ENCODE measurements at regions not wholly inside any gene's neighbourhood (a gene's known extent, or its start where the extent isn't known, plus 50 kb on each side); places are given as distances from the start of the nearest gene placed in this dataset.
"Not testable (repeated sequence)": the region's sequence is repeated elsewhere in the genome, so short reads cannot be mapped to it uniquely, and the experiment has no call there.

DNA sequence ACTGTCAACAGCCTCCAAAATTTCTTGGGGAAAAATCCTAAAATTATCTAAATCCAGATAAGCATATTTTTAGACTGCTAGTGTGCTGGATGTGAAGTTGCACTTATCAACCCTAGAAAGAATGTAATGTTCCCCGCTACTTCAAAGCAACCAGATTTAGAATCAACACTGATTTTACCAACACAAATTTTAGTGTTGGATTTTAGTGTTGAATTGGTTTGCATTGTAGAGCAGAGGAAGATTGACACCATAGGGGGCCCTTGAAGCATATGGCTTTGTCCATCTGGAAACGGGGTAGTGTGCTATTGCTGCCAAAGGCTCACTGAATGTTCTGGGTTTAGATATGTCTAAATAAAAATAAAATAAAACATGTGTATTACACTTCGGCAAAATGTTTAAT is 126.3 kb upstream of the EMCN start:
- DNase-seq (ENCODE audit: low spot score): no peak

DNA sequence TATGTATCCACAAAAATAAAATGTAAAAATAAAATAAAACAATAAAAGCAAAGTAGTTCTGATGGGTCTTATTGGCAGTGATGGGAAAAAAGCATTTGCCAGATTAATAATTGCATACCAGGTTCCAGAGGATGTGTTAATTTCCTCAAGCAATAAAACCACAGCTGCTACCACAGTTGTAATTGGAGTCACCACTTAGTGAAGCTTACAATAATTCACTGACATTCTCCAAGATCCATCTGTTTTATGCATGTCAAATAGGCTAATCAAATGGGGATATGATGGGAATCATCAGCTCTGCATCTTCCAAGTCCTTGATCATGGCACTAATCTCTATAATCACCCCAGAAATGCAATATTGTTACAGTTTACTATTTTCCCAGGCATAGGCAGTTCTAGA is 123.5 kb upstream of the EMCN start:
- no peak for DNase-seq (ENCODE audit: low spot score)

DNA sequence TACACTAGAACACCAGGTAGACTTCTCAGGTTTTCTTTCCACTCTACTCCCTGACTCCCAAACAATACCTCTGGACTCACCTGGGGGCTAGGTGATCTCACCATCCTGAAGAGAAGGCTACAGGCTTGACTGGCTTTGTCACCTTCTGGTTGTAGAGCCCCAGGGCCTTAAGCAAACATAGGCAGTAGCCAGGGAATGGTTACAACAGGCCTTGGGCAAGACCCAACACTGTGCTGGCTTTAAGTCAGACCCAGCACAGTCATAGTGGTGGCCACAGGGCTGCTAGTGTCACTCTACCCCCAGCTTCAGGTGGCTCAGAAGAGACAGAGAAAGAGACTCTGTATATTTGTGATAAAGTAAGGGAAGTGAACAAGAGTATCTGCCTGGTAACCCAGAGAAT is 118.1 kb upstream of the EMCN start:
- DNase-seq (ENCODE audit: low spot score): no peak

DNA sequence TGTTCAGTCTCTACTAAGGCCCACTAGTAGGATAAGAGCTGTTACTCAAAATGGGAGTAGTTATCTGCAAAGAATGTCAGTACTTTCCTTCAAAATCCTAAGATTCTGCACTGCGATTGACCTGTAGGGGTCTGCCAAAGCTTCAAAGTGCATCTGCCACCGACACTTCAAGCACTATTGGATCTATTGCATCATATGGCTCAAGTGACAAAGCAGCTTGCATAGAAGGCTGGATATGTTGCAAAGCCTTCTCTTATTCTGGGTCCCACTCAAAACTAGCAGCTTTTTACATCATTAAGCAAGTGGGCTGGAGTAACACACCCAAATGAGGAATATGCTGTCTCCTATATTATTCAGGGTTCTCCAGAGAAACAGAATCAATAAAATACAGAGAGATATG is 115.4 kb upstream of the EMCN start:
- DNase-seq (ENCODE audit: low spot score): no peak

DNA sequence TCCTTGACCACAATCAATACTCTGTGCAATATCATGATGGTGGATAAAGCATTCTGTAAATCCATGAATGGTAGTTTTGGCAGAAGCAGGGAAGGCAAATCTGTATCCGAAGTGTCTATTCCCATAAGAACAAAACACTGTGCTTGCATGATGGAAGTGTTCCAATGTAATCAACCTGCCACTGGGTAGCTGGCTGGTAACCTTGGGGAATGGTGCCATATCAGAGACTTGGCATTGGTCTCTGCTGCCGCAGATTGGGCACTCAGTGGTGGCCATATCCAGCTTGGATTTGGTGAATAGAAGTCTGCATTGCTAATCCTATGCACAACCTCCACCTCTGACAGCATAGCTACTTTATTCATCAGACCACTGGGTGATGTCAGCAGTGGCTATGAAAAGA is 114.3 kb upstream of the EMCN start:
- DNase-seq (ENCODE audit: low spot score): no peak

DNA sequence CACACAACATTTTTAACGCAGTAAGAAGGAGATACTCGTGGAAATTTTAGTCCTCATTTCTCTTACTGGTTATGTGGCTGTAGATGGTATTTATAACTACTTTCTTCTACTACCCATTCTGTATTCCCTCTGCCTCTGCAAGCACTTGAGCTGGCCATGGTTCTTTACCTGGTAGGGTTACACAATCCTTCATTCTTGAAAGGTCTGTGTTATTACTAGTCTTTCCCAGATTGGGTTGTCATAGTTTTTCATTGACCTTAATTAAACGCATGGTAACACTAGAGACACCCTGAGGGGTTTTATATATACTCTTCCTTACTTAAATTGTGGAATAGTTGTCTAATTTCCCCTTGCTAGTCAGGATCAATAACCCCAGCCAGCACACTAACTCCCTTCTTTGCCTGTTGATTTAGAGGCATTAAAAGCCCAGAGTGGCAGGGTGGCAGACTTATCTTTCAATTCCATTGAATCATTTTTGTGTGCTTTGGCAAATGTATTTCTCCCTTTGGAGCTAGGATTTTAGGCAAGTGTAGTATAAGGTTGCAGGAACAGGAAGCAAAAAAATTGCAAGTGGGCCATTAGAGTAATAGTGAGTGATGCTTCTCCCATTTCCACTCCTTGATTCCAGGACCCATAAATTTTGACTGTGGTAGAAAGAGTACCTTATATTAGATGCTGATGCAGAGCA is 113.6 kb upstream of the EMCN start:
- no peak for DNase-seq (ENCODE audit: low spot score)

DNA sequence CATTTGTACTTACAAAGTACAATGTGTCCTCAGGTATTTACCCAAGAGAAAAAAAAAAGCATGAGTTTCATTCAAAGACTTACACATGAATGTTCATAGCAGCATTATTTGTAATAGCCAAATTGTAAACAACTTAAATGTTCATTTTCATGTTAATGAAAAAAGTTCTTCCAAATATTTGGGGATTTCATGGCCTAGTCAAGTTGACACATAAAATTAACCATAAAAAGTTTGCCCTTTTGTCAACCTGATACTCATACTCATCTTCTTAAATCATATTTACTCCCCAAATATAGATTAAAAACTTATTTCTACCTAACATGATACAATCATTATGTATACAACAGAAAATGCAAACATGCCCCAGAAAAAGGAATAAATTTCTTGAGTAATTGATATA is 112.5 kb upstream of the EMCN start:
- no peak for DNase-seq (ENCODE audit: low spot score)

DNA sequence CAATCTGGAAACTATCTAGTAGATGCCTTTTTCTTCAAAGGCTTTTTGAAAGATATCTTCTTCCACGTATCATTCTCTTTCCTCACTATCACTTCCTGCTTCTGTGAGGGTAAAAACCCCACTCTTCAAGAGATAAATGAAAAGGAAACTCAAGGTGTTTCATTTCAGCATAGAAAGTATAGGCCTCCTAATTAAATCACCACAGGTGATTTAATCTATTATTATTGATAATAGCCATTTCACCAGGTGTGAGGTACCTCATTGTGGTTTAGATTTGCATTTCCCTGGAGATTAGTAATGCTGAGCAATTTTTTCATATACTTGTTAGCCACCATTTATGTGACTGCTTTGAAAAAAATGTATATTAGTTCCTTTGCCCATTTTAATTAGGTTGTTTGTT is 92.0 kb upstream of the EMCN start:
- no peak for DNase-seq (ENCODE audit: low spot score)

DNA sequence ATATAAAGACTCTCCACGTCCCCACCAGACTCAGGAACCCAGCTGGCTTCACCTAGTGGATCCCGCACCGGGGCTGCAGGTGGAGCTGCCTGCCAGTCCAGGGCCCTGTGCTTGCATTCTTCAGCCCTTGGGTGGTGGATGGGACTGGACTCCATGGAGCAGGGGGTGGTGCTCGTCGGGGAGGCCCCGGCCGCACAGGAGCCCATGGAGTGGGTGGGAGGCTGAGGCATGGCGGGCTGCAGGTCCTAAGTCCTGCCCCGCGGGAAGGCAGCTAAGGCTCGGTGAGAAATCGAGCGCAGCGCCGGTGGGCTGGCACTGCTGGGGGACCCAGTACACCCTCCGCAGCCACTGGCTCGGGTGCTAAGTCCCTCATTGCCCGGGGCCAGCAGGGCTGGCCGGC is 90.8 kb upstream of the EMCN start:
- not testable (repeated sequence) for DNase-seq (ENCODE audit: low spot score)

DNA sequence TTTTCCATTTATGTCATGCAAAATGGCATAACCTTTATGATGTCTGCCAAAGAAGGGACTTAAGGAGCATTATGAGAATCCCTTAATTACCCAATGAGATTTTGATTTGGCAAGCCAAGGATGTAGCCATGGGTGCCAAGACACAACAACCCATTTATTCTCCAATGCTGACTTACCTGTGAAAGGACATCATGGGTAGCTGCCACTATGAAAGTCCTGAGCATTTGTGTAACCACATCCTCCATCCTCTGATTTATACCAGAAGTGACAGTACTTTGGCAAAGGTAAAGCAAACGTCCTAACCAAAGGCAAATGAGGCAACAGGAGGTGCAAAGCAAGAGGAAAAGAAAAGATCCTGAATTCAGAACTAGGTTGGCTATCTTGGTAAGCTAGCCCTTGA is 87.3 kb upstream of the EMCN start:
- DNase-seq (ENCODE audit: low spot score): no peak

DNA sequence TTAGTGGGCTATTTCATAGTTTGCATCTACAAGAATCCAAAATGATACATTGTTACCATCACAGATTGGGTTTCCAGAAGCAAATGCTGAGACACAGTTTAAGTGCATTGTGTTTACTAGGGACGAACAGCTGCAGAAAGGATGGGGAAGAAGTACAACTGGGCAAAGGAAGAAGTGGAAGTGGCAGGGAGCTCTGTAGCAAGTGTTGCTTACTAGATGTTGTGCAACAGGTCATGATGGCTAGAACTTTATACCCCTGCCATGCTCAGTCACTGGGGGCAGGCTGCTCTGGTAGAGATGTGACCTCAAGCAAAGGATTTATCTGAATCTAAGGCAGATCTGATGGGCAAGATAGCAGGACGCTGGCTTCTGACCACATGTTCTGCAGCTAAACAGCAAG is 76.1 kb upstream of the EMCN start:
- DNase-seq (ENCODE audit: low spot score): no peak

DNA sequence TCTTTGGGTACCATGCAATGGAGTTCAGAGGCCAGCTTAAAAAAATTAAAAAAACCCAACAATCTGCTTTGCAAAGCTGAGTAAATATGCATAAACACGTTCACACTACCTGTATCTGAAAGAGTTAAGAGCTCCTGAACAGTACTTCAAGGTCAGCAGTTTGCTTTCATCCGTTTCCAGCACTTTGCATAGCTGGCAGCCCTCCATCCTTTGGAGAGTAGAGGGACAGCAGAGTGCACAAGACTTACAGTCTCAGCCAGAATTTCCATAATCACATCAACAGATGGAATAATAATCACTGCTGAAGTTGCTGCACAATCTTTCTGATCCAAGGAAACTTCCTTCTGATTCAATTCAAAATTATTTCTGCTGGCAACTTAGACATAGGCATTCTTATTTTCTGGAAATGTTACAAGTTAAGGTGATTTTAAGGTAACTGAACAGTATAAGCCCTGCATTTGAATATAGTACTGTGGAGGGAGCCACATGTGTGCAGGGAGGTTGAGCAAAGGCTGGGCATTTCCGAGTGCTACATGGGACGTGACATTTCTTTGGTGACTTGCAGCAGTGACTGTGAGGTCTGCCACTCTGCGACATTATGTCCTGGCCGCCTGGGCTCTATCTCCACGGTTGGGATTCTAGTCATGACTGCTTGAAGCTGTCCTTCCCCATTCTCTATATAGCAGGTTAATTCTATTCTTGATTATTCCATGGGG is 73.5 kb upstream of the EMCN start:
- DNase-seq (ENCODE audit: low spot score): no peak

DNA sequence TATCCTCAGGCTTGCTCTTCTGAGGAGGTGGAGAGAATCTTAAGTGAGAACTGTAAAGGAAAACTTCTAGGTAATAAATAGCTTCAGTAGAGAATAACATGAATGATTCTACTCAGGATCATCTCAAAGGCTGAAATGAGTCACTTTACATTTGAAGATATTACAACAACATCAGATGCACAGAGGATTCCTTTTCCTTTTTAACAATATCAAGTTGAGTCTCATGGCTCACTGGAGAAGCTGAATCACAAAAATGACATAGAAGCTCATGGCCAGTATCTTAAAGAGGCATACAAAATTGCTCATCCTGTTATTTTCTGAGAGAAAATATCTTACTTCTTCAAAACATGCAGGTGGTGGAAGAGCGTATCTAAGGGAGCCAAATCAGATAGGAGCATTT is 72.5 kb upstream of the EMCN start:
- DNase-seq (ENCODE audit: low spot score): no peak

DNA sequence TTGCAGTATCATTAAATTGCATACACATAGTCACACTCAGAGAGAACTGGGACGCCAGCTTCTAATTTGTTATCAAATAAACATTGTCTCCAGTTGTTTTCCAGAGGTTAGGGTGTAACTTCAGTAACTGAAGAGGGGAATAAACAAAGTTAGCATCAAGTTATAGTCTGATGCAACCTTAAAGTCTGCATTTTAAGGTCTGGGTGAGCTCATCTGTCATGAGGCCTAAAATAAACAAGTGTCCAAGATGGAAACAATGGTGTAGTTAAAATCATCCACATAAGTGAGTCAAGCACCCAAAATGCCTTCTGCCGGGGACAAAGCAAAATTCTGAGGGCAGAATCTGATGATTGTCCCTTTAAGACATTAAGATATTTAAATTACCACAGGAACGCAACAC is 70.3 kb upstream of the EMCN start:
- DNase-seq (ENCODE audit: low spot score): no peak

DNA sequence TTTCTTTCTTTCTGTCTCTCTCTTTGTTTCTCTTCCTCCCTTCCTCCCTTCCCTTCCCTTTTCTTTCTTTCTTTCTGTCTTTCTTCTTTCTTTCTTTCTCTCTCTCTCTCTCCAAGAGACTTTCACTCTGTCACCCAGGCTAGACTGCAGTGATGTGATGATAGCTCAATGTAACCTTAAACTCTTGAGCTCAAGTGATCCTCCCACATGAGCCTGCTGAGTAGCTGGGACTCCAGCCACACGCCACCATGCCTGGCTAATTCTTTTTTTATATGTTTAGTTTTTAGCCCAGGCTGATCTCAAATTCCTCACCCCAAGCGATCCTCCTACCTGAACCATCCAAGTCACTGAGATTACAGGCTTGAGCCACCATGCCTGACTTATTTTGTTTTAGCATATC is 64.3 kb upstream of the EMCN start:
- DNase-seq (ENCODE audit: low spot score): no peak

DNA sequence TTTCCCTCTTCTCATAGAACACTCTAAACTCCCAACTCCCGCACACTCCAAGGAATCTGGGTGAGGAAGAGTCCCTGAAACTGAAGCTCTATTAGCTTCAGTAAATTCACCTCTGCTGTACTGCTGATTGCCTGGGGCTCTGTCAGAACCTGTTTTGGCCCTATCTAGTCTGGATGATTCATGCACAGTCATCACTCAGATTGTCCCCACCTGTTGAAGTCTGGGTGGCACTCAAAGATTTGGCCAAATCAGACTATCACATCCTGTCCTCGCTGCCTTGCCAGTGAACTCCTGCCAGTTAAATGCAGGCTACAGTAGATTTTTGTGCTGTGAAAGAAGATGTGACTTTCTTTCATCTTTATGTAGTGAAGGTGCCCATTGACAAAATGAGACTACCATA is 63.5 kb upstream of the EMCN start:
- no peak for DNase-seq (ENCODE audit: low spot score)

DNA sequence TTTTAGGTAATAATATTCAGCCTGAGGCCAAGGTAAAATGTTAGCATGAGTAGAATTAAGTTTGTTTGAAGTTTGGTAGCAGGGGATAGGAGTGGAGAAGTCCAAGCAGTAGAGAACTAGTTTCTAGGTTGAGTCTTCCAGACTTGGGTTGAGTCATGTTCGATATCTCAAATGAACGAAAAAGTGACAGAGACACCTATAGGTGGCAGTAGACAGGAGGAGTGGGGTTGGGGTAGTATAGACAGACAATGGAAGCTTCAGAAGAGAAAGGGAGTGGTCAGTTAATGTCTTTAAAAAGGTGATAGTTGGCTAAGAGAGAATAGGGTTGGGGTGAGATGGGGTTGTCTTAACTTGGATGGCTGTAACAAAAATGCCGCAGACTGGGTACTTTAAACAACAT is 58.7 kb upstream of the EMCN start:
- no peak for DNase-seq (ENCODE audit: low spot score)

DNA sequence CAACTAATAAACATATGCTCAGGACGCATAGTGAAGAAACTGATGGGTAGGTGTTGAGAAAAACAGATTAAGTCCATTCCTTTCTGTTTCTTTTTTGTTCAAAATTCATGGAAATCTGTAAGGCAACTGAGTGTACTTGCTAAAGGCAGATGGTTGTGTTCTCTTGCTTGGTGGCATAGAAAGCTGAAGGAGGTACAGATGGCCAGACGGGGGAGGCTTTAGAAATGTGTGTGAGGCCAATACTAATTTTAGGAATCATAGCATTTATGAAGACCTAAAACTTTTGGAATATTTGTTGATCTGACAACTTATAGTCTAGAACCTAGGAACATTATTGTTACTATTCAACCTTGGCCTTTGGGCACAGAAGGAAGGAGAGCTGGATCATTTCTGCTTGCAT is 56.8 kb upstream of the EMCN start:
- no peak for DNase-seq (ENCODE audit: low spot score)

DNA sequence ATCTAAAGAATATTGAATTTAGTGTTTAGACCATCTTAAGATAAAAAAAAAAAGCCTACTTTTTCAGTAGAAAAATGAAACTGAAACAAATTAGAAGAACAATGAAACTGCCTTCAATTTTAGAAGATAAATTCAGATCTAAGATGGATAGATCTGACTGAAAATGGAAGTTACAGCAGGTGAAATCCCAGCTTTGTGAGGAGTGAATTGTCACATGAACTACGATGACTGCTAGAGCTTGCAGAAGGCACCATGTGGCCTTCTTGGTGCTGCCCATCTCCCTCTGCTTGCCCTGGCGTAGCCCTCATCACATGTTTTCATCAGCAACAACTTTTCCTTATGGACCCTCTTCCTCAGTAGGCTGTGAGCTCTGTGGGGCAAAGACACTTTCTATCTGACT is 51.4 kb upstream of the EMCN start:
- DNase-seq (ENCODE audit: low spot score): no peak

Measured in HT-29 (cell line).